HUES48 (cell line): ENCODE measurements at regions not wholly inside any gene's neighbourhood (a gene's known extent, or its start where the extent isn't known, plus 50 kb on each side); places are given as distances from the start of the nearest gene placed in this dataset.

ENCODE experiments used
- H3K27ac ChIP-seq: one replicate; pipeline ENCODE4 v1.7.0; 2013; ENCODE audit warnings: low read depth, low read length, inconsistent platforms
- H3K27me3 ChIP-seq: 2 replicates; pipeline ENCODE4 v1.6.1; 2013; ENCODE audit warnings: mild to moderate bottlenecking, low read length; ENCODE audit not compliant: control insufficient read depth, insufficient read depth
- H3K36me3 ChIP-seq: 2 replicates; pipeline ENCODE4 v1.6.1; 2013; ENCODE audit warnings: low read length; ENCODE audit not compliant: control insufficient read depth, insufficient read depth
- H3K4me1 ChIP-seq: 2 replicates; pipeline ENCODE4 v1.6.1; 2013; ENCODE audit warnings: mild to moderate bottlenecking, low read length; ENCODE audit not compliant: control insufficient read depth, insufficient read depth
- H3K4me3 ChIP-seq: 2 replicates; pipeline ENCODE4 v1.5.1; 2013; ENCODE audit warnings: mild to moderate bottlenecking, low read depth, low read length
- H3K9ac ChIP-seq: 2 replicates; pipeline ENCODE4 v1.6.1; 2013; ENCODE audit warnings: mild to moderate bottlenecking, low read depth, low read length, moderate library complexity
- H3K9me3 ChIP-seq: 2 replicates; pipeline ENCODE4 v1.6.1; 2013; ENCODE audit warnings: low read length; ENCODE audit not compliant: control insufficient read depth, insufficient read depth

- Histone ChIP-seq H3K4me3 (no peak overlapping the region), H3K9me3 (no peaks in the 10 kb centered on the region), H3K27ac (no peak overlapping the region), H3K36me3 (no peaks in the 10 kb centered on the region), H3K4me1 (no peaks in the 10 kb centered on the region), H3K9ac (no peak overlapping the region), H3K27me3 (no peaks in the 10 kb centered on the region)
Observed at GRCh38 chr11:38990139-38990538, 2392.1 kb upstream of the RAG2 start.

GRCh38 chr11:38988908-38989307 is 2390.9 kb upstream of the RAG2 start:
- Histone ChIP-seq H3K4me1 (no peaks in the 10 kb centered on the region), H3K9ac (no peak overlapping the region), H3K4me3 (no peak overlapping the region), H3K27me3 (no peaks in the 10 kb centered on the region), H3K36me3 (no peaks in the 10 kb centered on the region), H3K9me3 (no peaks in the 10 kb centered on the region), H3K27ac (no peak overlapping the region)

- H3K9ac ChIP-seq: no peak overlapping the region
- H3K9me3 ChIP-seq: no peaks in the 10 kb centered on the region
- no peak overlapping the region for H3K27ac ChIP-seq
- no peaks in the 10 kb centered on the region for H3K4me1 ChIP-seq
- no peaks in the 10 kb centered on the region for H3K27me3 ChIP-seq
- H3K36me3 ChIP-seq: no peaks in the 10 kb centered on the region
- H3K4me3 ChIP-seq: no peak overlapping the region
Observed at GRCh38 chr11:38972220-38972619, 2374.2 kb upstream of the RAG2 start.

GRCh38 chr11:38971141-38971540 is 2373.1 kb upstream of the RAG2 start:
- Histone ChIP-seq H3K9ac (no peak overlapping the region), H3K36me3 (no peaks in the 10 kb centered on the region), H3K9me3 (no peaks in the 10 kb centered on the region), H3K27ac (no peak overlapping the region), H3K4me3 (no peak overlapping the region), H3K4me1 (no peaks in the 10 kb centered on the region), H3K27me3 (no peaks in the 10 kb centered on the region)

GRCh38 chr11:38968951-38969350 is 2370.9 kb upstream of the RAG2 start:
- H3K27ac ChIP-seq: no peak overlapping the region
- H3K36me3 ChIP-seq: no peaks in the 10 kb centered on the region
- no peak overlapping the region for H3K4me3 ChIP-seq
- no peaks in the 10 kb centered on the region for H3K27me3 ChIP-seq
- no peaks in the 10 kb centered on the region for H3K4me1 ChIP-seq
- no peak overlapping the region for H3K9ac ChIP-seq
- no peaks in the 10 kb centered on the region for H3K9me3 ChIP-seq

GRCh38 chr11:38952698-38953097 is 2354.7 kb upstream of the RAG2 start:
- H3K4me3 ChIP-seq: no peak overlapping the region
- no peaks in the 10 kb centered on the region for H3K36me3 ChIP-seq
- H3K27ac ChIP-seq: no peak overlapping the region
- H3K9ac ChIP-seq: no peak overlapping the region
- no peaks in the 10 kb centered on the region for H3K4me1 ChIP-seq
- no peaks in the 10 kb centered on the region for H3K27me3 ChIP-seq
- H3K9me3 ChIP-seq: no peaks in the 10 kb centered on the region

- no peaks in the 10 kb centered on the region for H3K27me3 ChIP-seq
- no peak overlapping the region for H3K4me3 ChIP-seq
- H3K4me1 ChIP-seq: no peaks in the 10 kb centered on the region
- no peaks in the 10 kb centered on the region for H3K36me3 ChIP-seq
- 0 out of 2 replicates have a peak, but pooled peaks cover 3% of the 10 kb centered on the region for H3K9me3 ChIP-seq
- no peak overlapping the region for H3K27ac ChIP-seq
- no peak overlapping the region for H3K9ac ChIP-seq
Observed at GRCh38 chr11:38950867-38951266, 2352.8 kb upstream of the RAG2 start.

GRCh38 chr11:38948392-38948791 is 2350.4 kb upstream of the RAG2 start:
- no peaks in the 10 kb centered on the region for H3K27me3 ChIP-seq
- H3K4me3 ChIP-seq: no peak overlapping the region
- H3K9me3 ChIP-seq: 0 out of 2 replicates have a peak, but pooled peaks cover 3% of the 10 kb centered on the region
- H3K27ac ChIP-seq: no peak overlapping the region
- no peaks in the 10 kb centered on the region for H3K4me1 ChIP-seq
- no peaks in the 10 kb centered on the region for H3K36me3 ChIP-seq
- no peak overlapping the region for H3K9ac ChIP-seq

- no peak overlapping the region for H3K27ac ChIP-seq
- H3K9ac ChIP-seq: no peak overlapping the region
- no peaks in the 10 kb centered on the region for H3K36me3 ChIP-seq
- H3K27me3 ChIP-seq: no peaks in the 10 kb centered on the region
- no peaks in the 10 kb centered on the region for H3K4me1 ChIP-seq
- no peaks in the 10 kb centered on the region for H3K9me3 ChIP-seq
- H3K4me3 ChIP-seq: no peak overlapping the region
Observed at GRCh38 chr11:38937709-38938108, 2339.7 kb upstream of the RAG2 start.

GRCh38 chr11:38935941-38936340 is 2337.9 kb upstream of the RAG2 start:
- no peaks in the 10 kb centered on the region for H3K4me1 ChIP-seq
- no peak overlapping the region for H3K27ac ChIP-seq
- H3K36me3 ChIP-seq: no peaks in the 10 kb centered on the region
- H3K4me3 ChIP-seq: no peak overlapping the region
- H3K9ac ChIP-seq: no peak overlapping the region
- H3K27me3 ChIP-seq: no peaks in the 10 kb centered on the region
- H3K9me3 ChIP-seq: peaks cover 2% of the 10 kb centered on the region; the same call in 1 of the 2 replicates

- no peak overlapping the region for H3K27ac ChIP-seq
- no peaks in the 10 kb centered on the region for H3K4me1 ChIP-seq
- H3K9ac ChIP-seq: no peak overlapping the region
- H3K4me3 ChIP-seq: no peak overlapping the region
- H3K36me3 ChIP-seq: no peaks in the 10 kb centered on the region
- H3K9me3 ChIP-seq: peaks cover 6% of the 10 kb centered on the region; the same call in 1 of the 2 replicates
- no peaks in the 10 kb centered on the region for H3K27me3 ChIP-seq
Observed at GRCh38 chr11:38927993-38928392, 2330.0 kb upstream of the RAG2 start.

GRCh38 chr11:38924644-38925043 is 2326.6 kb upstream of the RAG2 start:
- Histone ChIP-seq H3K27me3 (no peaks in the 10 kb centered on the region), H3K36me3 (no peaks in the 10 kb centered on the region), H3K27ac (no peak overlapping the region), H3K4me1 (no peaks in the 10 kb centered on the region), H3K9me3 (0 out of 2 replicates have a peak, but pooled peaks cover 3% of the 10 kb centered on the region), H3K4me3 (no peak overlapping the region), H3K9ac (no peak overlapping the region)
